Fibroblast of the aortic adventitia (primary cell): ENCODE measurements at regions not wholly inside any gene's neighbourhood (a gene's known extent, or its start where the extent isn't known, plus 50 kb on each side); places are given as distances from the start of the nearest gene placed in this dataset.

ENCODE experiments used
- DNase-seq: peaks from one replicate; pipeline ENCODE4 v3.0.0-alpha.2; 2010; ENCODE audit warnings: low read depth
- H3K4me3 ChIP-seq: 2 replicates; pipeline ENCODE4 v1.5.1; 2011; ENCODE audit warnings: low read depth, mild to moderate bottlenecking, control low read depth, low read length, moderate library complexity
- TF ChIP-seq, protein P1 (sequence below): IDR thresholded peaks from 2 replicates; pipeline ENCODE4 v1.5.1; 2011; ENCODE audit warnings: mild to moderate bottlenecking, low read length, control low read depth, inconsistent platforms; ENCODE audit not compliant: insufficient read depth

DNA sequence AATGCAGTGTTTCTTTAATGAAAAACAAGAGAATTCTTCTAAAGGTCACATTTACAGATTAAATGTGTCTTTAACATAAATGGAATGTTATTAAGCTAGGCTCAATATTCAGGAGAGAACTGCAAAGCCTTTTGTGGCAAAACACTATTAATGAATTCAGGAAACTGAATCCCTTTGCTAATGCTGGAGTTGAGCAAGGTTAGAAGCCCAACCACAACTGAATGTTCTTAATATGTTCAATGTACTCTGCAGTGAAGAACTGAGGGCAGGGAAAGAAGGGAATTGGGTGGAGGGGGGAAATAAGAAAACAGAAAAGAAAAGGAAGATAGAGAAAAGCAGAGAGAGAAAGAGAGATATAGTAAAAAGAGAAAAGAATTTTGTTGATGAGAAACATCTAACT is 276.7 kb upstream of the TMEM161B start:
- no peak overlapping the region for H3K4me3 ChIP-seq
- TF ChIP-seq, protein P1, sequence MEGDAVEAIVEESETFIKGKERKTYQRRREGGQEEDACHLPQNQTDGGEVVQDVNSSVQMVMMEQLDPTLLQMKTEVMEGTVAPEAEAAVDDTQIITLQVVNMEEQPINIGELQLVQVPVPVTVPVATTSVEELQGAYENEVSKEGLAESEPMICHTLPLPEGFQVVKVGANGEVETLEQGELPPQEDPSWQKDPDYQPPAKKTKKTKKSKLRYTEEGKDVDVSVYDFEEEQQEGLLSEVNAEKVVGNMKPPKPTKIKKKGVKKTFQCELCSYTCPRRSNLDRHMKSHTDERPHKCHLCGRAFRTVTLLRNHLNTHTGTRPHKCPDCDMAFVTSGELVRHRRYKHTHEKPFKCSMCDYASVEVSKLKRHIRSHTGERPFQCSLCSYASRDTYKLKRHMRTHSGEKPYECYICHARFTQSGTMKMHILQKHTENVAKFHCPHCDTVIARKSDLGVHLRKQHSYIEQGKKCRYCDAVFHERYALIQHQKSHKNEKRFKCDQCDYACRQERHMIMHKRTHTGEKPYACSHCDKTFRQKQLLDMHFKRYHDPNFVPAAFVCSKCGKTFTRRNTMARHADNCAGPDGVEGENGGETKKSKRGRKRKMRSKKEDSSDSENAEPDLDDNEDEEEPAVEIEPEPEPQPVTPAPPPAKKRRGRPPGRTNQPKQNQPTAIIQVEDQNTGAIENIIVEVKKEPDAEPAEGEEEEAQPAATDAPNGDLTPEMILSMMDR: no peak
- no peak for DNase-seq

DNA sequence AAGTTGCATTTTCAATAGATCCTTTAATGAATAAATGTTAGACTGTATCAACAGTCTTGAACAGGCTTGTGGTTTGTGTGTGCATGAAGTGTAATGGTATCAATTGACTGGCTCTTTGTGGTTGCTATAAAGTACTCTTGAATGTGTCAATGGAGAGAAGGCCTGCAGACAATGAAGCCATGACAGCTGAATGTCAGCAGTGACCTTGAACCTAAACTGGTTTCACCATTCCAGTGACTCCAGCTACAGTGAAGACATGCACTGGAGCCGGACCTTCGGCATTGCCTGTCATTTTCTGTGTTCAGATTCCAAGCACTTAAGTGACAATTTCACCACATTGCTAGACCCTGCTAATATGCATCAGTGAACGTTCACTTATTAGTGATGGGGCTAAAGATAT is 276.0 kb upstream of the TMEM161B start:
- DNase-seq: no peak
- TF ChIP-seq, protein P1: no peak
- no peak overlapping the region for H3K4me3 ChIP-seq

DNA sequence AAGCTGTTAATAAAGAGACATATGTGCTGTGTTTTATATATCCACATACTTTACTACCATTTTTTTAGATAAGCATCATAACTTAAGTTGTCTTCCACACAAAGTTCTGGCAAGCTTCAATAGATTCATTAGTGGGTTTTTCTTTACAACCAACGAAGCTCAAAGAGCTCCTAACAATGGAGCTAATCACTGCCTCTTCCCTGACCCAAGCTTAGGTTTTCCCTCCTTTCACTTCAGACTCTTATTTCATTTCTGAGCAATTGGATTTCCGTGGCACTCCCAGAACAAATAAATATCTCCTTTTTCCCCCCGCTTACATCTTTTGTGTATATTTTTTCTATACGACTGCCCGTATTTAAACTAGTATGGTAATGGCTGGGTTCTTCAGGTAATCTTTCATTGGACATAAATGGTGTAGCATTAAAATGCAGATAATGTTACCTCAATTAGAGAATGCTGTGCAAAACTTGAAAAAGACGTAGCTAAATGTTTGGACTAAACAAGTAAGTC is 275.5 kb upstream of the TMEM161B start:
- TF ChIP-seq, protein P1: no peak
- H3K4me3 ChIP-seq: no peak overlapping the region
- no peak for DNase-seq

DNA sequence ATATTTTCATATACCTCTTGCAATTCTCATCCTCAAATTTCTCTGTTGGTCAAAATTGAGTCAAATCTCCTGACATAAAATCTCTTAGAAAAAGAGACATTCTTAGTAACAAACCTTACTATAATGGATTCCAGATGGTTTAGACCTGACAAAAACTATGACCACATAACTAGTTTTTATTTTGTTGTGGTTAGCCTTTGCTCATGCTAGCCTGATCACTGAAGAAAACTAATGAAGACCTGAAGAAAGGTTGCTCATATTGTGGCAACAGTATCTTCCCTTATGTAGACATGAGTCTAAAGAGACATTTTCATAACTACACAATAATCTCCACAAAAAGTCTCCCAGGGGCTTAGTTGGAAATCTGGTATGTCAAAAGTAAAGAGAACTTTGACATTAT is 274.1 kb upstream of the TMEM161B start:
- no peak for DNase-seq
- H3K4me3 ChIP-seq: no peak overlapping the region
- TF ChIP-seq, protein P1: no peak

DNA sequence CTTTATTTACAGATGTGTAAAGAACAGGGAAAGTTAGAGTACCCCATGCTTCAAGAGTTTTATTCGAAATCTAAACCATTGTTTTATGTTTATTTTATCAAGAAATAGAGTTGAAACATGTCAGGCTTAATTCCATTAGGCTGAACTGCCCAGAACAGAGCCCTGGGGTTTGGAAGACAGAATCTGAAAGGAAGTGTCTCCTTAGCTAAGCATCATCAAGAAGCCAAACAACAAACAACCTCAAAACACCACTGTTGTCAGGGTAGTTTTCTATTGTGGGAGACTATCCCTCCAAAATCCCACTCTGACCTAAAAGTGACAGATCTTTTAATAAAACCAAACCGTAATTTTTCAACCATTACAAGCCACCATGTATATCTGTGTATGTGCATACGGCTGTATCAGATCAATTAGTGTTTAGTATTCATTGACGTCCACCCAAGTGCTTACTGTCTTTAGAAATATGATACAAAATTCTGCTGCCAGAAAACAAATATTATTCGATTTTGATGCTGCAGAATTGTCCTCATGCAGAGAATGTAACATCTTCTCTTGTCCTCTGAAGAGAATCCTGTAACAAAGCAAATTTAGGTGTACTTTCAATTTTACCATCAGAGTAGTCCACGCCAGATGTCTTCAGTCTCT is 271.9 kb upstream of the TMEM161B start:
- no peak for DNase-seq
- TF ChIP-seq, protein P1: no peak
- H3K4me3 ChIP-seq: no peak overlapping the region

DNA sequence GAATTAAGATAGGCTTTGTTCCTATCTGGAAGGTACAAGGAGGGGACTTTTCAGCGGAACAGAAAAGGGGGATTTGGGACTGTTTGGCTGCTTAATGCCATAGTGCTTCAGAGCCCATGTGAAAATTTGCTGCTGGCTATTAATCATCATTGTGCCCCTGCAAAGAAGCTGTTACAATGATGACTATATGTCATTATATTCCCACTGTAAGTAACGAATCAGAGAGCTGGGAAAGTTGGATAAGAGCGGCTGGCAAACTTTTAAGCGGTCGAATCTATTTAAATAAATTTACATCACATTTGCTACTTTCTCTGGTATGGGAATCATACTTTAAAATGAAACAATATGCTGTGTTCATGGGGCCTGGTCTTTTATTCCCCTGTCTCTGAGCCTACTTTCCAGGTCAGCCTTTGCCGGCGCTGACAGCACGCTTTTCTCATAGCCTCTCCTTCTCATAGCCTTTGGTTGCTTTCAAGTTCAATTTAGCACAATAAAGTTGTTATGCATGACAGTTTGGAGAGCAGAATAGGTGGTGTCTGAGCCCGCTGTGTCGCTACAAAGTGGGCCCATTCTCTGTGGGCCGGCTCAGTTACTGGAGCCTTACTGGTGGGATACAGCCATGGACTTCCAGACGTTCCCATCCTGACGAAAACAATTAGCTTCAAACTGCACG is 271.2 kb upstream of the TMEM161B start:
- TF ChIP-seq, protein P1: no peak
- DNase-seq: no peak
- H3K4me3 ChIP-seq: no peak overlapping the region
